Glutamatergic neuron (in vitro differentiated cells): ENCODE measurements at regions not wholly inside any gene's neighbourhood (a gene's known extent, or its start where the extent isn't known, plus 50 kb on each side); places are given as distances from the start of the nearest gene placed in this dataset.

Experiments
- DNase-seq: peaks from one replicate; pipeline ENCODE4 v3.0.0; 2022
- H3K27ac Mint-ChIP-seq: one replicate; pipeline ENCODE4 v1.8.0; 2020; ENCODE audit warnings: mild to moderate bottlenecking, mixed read lengths, inconsistent platforms; ENCODE audit not compliant: unreplicated experiment
- H3K27me3 Mint-ChIP-seq: one replicate; pipeline ENCODE4 v1.8.0; 2020; ENCODE audit warnings: mild to moderate bottlenecking, moderate library complexity, mixed read lengths, inconsistent platforms; ENCODE audit not compliant: unreplicated experiment
- H3K36me3 Mint-ChIP-seq: one replicate; pipeline ENCODE4 v1.8.0; 2020; ENCODE audit warnings: mild to moderate bottlenecking, mixed read lengths, inconsistent platforms; ENCODE audit not compliant: unreplicated experiment
- H3K4me1 Mint-ChIP-seq: one replicate; pipeline ENCODE4 v1.8.0; 2020; ENCODE audit warnings: mild to moderate bottlenecking, low read depth, mixed read lengths, inconsistent platforms; ENCODE audit not compliant: unreplicated experiment
- H3K4me3 Mint-ChIP-seq: one replicate; pipeline ENCODE4 v1.8.0; 2020; ENCODE audit warnings: mild to moderate bottlenecking, mixed read lengths, inconsistent platforms; ENCODE audit not compliant: unreplicated experiment
- H3K9me3 Mint-ChIP-seq: one replicate; pipeline ENCODE4 v1.8.0; 2020; ENCODE audit warnings: mild to moderate bottlenecking, moderate library complexity, mixed read lengths, inconsistent platforms; ENCODE audit not compliant: unreplicated experiment
- TF ChIP-seq, protein P1 (sequence below): fragments of 200-600 bp; sonication (generic); IDR thresholded peaks from one replicate; pipeline ENCODE4 v1.5.0; 2021; ENCODE audit not compliant: partially characterized antibody, unreplicated experiment

DNA sequence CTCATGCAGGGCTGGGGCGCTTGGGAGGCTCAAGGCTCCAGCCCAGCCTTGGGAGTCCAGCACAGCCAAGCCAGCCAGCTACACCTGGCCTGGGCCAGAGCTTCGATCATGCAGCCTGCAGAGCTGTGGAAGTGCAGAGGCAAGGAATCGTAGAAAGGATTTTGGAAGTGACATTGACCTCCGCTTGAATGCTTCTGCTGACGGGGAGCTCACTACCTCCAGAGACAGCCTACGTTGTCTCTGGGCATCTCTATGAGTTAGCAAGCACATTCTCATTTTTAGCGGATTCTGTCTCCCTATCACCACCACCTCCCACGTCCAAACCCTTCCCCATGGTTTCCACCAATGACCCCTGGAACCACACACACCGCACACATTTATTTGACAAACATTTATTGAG is 88.5 kb downstream of the MICALL2 start:
- H3K4me3 Mint-ChIP-seq: no peak overlapping the region
- no peak for DNase-seq
- no peak overlapping the region for H3K27ac Mint-ChIP-seq
- H3K36me3 Mint-ChIP-seq: no peaks in the 10 kb centered on the region
- peaks cover 15% of the 10 kb centered on the region for H3K4me1 Mint-ChIP-seq
- peaks cover 5% of the 10 kb centered on the region for H3K9me3 Mint-ChIP-seq
- TF ChIP-seq, protein P1, sequence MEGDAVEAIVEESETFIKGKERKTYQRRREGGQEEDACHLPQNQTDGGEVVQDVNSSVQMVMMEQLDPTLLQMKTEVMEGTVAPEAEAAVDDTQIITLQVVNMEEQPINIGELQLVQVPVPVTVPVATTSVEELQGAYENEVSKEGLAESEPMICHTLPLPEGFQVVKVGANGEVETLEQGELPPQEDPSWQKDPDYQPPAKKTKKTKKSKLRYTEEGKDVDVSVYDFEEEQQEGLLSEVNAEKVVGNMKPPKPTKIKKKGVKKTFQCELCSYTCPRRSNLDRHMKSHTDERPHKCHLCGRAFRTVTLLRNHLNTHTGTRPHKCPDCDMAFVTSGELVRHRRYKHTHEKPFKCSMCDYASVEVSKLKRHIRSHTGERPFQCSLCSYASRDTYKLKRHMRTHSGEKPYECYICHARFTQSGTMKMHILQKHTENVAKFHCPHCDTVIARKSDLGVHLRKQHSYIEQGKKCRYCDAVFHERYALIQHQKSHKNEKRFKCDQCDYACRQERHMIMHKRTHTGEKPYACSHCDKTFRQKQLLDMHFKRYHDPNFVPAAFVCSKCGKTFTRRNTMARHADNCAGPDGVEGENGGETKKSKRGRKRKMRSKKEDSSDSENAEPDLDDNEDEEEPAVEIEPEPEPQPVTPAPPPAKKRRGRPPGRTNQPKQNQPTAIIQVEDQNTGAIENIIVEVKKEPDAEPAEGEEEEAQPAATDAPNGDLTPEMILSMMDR: no peak
- H3K27me3 Mint-ChIP-seq: peaks cover 5% of the 10 kb centered on the region

DNA sequence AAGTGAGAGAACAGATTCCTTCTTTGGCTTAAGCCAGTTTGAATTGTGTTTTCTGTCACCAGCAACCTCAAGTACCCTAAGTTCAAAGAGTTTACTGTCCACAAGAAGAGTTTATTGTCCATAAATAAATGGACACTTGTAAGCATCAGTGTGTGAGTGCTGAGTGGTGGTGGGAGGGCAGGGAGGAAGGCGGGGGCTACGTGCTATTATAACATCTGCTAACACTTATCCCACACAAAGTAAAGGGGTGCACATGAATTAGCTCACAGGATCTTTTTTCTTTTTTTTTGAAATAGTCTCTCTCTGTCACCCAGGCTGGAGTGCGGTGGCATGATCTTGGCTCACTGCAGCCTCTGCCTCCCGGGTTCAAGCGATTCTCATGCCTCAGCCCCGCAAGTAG is 87.2 kb downstream of the MICALL2 start:
- peaks cover 3% of the 10 kb centered on the region for H3K9me3 Mint-ChIP-seq
- peaks cover 8% of the 10 kb centered on the region for H3K27me3 Mint-ChIP-seq
- DNase-seq: no peak
- H3K4me3 Mint-ChIP-seq: no peak overlapping the region
- H3K36me3 Mint-ChIP-seq: no peaks in the 10 kb centered on the region
- H3K27ac Mint-ChIP-seq: no peak overlapping the region
- TF ChIP-seq, protein P1: no peak
- H3K4me1 Mint-ChIP-seq: peaks cover 12% of the 10 kb centered on the region

DNA sequence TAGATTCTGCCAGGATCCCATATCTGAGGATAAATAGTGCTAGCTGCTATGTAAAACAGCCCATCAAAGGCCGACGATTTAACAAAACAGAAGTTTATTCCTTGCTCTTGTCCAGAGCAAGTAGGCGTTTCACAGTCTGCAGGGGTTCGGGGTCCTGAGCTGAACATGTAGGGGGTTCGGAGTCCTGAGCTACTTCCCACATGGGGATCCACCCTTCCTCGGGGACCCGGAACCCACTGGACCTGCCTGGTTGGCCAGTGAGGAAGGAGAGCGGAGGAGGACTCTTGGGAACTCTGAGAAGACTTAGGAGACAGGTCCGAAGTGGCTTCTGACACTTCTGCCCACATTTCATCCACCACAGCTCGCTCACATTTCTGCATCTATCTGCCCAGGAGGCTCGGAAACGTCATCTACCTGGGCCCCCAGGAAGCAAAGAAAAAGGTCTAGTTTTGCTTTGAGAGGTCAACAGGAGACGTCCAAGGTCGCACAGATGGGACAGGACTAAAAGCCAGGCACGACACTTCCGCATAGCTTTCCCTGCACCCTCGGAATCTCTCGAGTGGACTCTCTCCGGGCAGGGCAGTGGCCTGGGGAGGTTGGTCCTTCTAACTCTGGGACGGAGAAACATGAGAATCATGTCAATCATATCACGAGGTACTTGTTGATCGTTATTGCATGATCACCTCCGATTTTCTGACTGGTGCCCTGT is 86.4 kb downstream of the MICALL2 start:
- Mint-ChIP-seq H3K4me1 (peaks cover 5% of the 10 kb centered on the region), H3K27me3 (peaks cover 10% of the 10 kb centered on the region), H3K36me3 (no peaks in the 10 kb centered on the region), H3K4me3 (no peak overlapping the region), H3K9me3 (peaks cover 4% of the 10 kb centered on the region), H3K27ac (no peak overlapping the region)
- TF ChIP-seq, protein P1: no peak
- no peak for DNase-seq

DNA sequence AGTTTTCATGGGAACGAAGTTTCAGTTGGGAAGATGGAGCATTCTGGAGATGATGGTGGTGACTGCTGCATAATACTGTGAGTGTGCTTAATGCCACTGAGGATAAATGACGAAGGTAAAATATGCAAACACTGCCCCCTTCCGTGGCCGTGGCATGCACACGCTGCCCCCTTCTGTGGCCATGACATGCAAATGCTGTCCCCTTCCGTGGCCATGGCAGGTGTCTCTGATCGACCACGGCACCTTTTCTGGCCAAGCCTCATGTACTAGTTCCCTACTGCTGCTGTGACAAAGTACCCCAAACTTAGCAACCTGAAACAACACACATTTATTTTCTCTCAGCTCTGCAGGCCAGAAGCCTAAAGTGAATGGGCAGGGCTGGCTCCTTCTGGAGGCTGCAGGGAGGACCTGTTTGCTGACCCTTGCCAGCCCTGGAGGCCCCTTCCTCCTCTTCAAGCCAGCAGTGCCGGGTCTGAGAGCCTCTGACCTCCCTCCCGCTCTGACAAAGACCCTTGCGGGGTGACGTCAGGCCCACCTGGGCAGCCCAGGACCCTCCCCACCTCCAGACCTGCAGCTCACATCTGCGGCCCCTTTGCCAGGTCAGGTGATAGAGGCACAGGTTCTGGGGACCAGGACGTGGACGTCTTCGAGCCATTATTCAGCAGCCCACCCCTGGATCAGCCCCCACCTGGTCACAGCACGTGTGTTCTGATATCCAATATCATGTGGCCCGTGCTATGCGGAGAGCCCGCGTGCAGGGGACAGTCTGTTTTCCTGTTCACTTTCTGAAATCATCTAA is 82.0 kb downstream of the MICALL2 start:
- TF ChIP-seq, protein P1: no peak
- no peak for DNase-seq
- Mint-ChIP-seq H3K36me3 (no peaks in the 10 kb centered on the region), H3K4me3 (no peak overlapping the region), H3K27me3 (peaks cover 9% of the 10 kb centered on the region), H3K9me3 (peaks cover 4% of the 10 kb centered on the region), H3K4me1 (no peaks in the 10 kb centered on the region), H3K27ac (no peak overlapping the region)
